ENCODE measurements at regions not wholly inside any gene's neighbourhood (a gene's known extent, or its start where the extent isn't known, plus 50 kb on each side); places are given as distances from the start of the nearest gene placed in this dataset.
"Not testable (repeated sequence)": the region's sequence is repeated elsewhere in the genome, so short reads cannot be mapped to it uniquely, and the experiment has no call there.

DNA sequence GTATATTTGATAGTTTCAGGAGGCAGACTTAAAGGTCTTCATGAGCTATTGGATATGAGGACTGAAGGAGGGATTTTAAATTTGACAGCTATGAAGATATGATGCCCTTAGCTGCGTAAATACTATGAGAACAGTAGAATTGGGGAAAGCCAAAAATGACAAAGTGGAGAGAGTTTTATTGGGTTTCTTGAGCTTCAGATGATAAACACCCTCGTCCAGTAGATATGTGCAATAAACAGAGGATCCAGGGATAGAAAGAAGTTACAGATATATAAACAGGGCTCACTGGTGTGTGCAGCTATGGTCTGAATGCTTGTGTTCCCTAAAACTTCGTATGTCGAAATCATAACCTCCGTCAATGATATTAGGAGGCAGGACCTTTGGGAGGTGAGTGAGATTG is 131.3 kb downstream of the INHBA start:
- no peak for DNase-seq
- Mint-ChIP-seq H3K27me3 (no peaks in the 10 kb centered on the region), H3K27ac (no peak overlapping the region), H3K4me1 (no peaks in the 10 kb centered on the region), H3K9me3 (ENCODE audit: low read depth) (peaks cover 7% of the 10 kb centered on the region), H3K4me3 (no peak overlapping the region), H3K36me3 (no peaks in the 10 kb centered on the region)
- ATAC-seq: no peak
- CTCF ChIA-PET: no interaction called here

DNA sequence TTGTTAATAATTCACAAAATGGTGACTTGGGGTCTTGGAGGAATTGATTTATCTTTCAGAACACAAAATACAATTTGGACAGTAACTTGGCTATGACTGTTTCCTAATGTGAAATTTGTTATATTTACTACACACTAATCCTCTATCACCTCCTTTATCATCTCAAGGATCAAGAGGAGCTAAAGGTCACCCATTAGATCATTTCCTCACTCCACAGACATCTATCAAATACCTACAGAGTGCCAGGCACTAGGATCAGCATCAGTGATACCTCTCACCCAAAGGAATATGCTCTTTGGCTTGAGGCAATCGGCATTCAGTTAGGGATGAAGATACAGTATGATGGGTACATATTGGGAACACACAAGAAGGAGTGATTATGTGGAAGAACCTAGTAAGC is 132.1 kb downstream of the INHBA start:
- ATAC-seq (no peak), DNase-seq (no peak)
- Mint-ChIP-seq H3K9me3 (ENCODE audit: low read depth) (peaks cover 5% of the 10 kb centered on the region), H3K27me3 (no peaks in the 10 kb centered on the region), H3K4me1 (no peaks in the 10 kb centered on the region), H3K36me3 (no peaks in the 10 kb centered on the region), H3K27ac (no peak overlapping the region), H3K4me3 (no peak overlapping the region)
- CTCF ChIA-PET: no interaction called here

DNA sequence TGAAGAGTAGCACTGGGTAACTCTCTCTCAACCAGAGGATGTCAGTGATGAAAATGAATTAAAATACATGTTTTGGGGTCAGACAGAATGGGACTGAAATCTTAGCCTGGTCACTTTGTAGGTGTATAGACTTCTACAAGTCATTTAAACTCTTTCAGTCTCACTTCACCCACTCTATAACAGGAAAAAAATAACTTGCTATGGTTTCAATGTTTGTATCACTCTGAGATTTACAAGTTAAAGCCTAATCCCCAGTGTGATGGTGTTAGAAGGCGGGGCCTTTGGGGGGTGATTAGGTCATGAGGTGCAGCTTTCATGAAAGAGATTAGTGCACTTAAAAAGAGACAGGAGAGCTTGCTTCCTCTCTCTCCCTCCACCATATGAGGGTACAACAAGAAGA is 134.8 kb downstream of the INHBA start:
- Mint-ChIP-seq H3K27ac (no peak overlapping the region), H3K36me3 (no peaks in the 10 kb centered on the region), H3K9me3 (ENCODE audit: low read depth) (peaks cover 5% of the 10 kb centered on the region), H3K27me3 (no peaks in the 10 kb centered on the region), H3K4me1 (no peaks in the 10 kb centered on the region), H3K4me3 (no peak overlapping the region)
- ATAC-seq (no peak), DNase-seq (no peak)
- CTCF ChIA-PET: no interaction called here

DNA sequence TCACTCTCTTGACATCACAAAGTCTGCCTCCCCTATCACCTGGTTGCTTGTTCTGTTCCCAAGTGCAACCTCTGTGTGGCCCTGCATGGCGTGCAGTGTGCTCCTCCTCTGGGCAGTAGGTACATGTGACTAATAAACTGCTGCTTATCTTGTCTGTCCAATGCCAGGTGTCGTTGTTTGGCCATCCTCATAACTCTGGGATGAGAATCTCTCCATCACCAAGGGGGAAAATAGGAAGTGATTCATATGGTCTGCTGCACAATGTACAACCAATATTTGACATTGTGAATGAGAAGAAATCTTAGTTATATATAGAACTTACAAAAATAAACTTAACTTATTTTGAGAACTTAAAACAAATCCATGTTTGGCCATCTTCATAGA is 135.2 kb downstream of the INHBA start:
- ATAC-seq (no peak), DNase-seq (no peak)
- Mint-ChIP-seq H3K4me1 (no peaks in the 10 kb centered on the region), H3K9me3 (ENCODE audit: low read depth) (peaks cover 2% of the 10 kb centered on the region), H3K36me3 (no peaks in the 10 kb centered on the region), H3K27ac (no peak overlapping the region), H3K27me3 (no peaks in the 10 kb centered on the region), H3K4me3 (no peak overlapping the region)
- CTCF ChIA-PET: no interaction called here

DNA sequence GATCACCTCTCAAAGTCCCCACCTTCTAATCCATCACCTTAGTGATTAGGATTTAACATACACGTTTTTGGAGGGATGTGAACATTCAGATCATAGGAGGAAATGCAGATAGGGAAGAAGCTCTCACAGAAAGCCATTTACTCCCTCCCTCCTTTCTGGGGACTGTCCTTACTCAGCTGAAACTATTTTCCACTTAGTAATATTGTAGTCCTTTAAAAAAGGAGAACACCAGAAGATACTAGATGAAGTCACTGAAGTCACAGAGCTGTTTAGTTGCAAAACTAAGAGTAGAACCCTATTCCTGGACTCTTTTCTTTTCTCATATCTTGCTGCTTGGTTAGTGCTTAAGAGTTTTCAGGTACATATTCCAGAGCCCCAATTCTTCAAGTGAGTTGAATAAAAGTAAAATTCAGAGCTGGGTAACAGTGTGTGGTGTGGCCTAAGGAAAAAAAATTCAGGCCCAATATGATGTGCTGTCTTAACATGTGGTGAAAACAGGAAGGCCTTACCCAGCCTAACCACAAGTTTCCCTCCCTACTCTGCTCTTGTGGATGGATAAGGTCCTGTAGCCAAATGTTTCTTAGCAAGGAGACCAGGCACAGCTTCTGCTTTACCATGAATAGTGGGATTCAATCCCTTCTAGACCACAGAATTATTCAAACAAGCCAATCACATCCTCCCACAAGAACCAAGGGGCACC is 135.7 kb downstream of the INHBA start:
- ATAC-seq (no peak), DNase-seq (no peak)
- Mint-ChIP-seq H3K27me3 (no peaks in the 10 kb centered on the region), H3K4me1 (no peaks in the 10 kb centered on the region), H3K4me3 (no peak overlapping the region), H3K9me3 (ENCODE audit: low read depth) (peaks cover 2% of the 10 kb centered on the region), H3K27ac (no peak overlapping the region), H3K36me3 (no peaks in the 10 kb centered on the region)
- CTCF ChIA-PET: no interaction called here

DNA sequence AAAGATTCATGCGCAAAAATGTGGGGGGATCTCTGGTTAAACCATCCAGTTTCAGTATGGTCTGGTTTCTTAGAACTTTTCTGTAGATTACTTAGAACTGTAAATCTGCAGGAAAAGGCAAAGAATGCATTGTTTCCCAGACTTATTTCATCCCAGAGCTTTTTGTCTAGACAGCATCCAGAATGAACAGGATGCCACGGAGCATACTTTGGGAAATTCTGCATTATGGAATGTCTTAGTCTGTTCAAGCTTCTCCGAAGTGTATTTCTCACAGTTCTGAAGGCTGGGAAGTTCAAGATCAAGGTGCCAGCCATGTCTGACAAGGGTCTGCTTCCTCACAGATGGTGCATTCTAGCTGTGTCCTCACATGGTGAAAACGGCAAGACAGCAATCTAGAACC is 136.3 kb downstream of the INHBA start:
- Mint-ChIP-seq H3K9me3 (ENCODE audit: low read depth) (peaks cover 2% of the 10 kb centered on the region), H3K4me3 (no peak overlapping the region), H3K36me3 (no peaks in the 10 kb centered on the region), H3K27me3 (no peaks in the 10 kb centered on the region), H3K27ac (no peak overlapping the region), H3K4me1 (no peaks in the 10 kb centered on the region)
- CTCF ChIA-PET: no interaction called here
- DNase-seq (no peak), ATAC-seq (no peak)

DNA sequence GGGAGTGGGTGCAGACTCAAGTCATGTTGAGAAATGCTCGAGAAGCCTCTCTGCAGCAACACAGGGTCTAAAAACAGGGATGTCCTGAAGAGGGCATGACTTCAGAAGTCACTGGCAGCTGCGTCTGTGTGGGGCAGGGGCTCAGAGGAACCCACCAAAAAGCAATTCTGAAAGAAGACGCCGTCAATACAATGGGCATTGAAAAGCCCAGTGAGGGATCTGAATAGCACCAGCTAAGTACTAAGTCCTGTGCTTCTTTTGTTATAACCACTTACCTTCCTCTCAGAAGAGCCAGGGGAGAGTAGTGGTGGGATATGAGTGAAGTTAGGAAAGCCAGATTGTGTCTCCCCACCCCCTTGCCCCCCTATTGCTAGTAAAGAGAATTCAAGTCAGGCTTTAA is 137.2 kb downstream of the INHBA start:
- H3K4me3 Mint-ChIP-seq: no peak overlapping the region
- no peak overlapping the region for H3K27ac Mint-ChIP-seq
- CTCF ChIA-PET: no interaction called here
- ATAC-seq (no peak), DNase-seq (no peak)
- no peaks in the 10 kb centered on the region for H3K4me1 Mint-ChIP-seq
- H3K36me3 Mint-ChIP-seq: no peaks in the 10 kb centered on the region
- H3K9me3 Mint-ChIP-seq (ENCODE audit: low read depth): peaks cover 2% of the 10 kb centered on the region
- H3K27me3 Mint-ChIP-seq: no peaks in the 10 kb centered on the region

DNA sequence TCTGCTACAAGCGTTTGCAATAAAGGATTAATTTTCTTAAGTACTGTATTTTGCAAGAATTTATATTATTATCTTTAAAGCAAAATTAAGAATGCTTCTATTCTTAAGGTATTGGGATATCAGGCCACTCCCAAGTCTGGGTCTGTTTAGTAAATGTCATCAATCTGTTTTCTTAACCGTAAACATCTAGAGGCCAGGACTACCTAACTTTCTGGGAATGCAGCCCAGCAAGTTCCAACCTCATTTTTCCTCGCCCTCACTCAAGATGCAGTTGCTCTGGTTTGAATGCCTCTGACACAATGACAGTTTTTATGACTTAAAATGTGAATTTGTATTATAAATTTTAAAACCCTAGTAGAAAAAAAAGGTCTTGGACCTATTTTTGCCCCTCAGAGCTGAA is 143.5 kb downstream of the INHBA start:
- H3K36me3 Mint-ChIP-seq: no peaks in the 10 kb centered on the region
- CTCF ChIA-PET: no interaction called here
- H3K4me1 Mint-ChIP-seq: no peaks in the 10 kb centered on the region
- no peaks in the 10 kb centered on the region for H3K27me3 Mint-ChIP-seq
- DNase-seq (no peak), ATAC-seq (no peak)
- H3K4me3 Mint-ChIP-seq: no peak overlapping the region
- H3K9me3 Mint-ChIP-seq (ENCODE audit: low read depth): peaks cover 11% of the 10 kb centered on the region
- H3K27ac Mint-ChIP-seq: no peak overlapping the region

DNA sequence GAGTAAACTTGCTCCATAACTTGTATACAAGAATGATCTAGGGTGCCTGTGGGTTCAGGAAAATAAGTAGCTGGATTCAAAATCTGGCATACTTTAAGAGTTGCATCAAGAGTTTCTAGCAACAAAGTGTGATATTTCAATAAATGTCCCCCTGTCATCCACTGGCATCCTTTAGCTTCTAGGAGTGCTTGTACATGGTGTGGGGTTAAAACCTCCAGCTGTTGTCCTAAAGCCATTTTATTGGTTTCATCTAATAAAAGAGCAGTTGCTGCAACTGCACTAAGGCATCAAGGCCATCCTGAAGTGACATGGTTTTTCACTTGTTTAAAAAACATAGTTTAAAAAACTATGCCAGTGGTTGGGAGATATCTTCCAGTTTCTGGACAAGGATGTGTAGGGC is 148.4 kb downstream of the INHBA start:
- peaks cover 8% of the 10 kb centered on the region for H3K9me3 Mint-ChIP-seq (ENCODE audit: low read depth)
- ATAC-seq (no peak), DNase-seq (no peak)
- no peak overlapping the region for H3K27ac Mint-ChIP-seq
- no peaks in the 10 kb centered on the region for H3K4me1 Mint-ChIP-seq
- no peak overlapping the region for H3K4me3 Mint-ChIP-seq
- H3K36me3 Mint-ChIP-seq: no peaks in the 10 kb centered on the region
- CTCF ChIA-PET: no interaction called here
- H3K27me3 Mint-ChIP-seq: no peaks in the 10 kb centered on the region

DNA sequence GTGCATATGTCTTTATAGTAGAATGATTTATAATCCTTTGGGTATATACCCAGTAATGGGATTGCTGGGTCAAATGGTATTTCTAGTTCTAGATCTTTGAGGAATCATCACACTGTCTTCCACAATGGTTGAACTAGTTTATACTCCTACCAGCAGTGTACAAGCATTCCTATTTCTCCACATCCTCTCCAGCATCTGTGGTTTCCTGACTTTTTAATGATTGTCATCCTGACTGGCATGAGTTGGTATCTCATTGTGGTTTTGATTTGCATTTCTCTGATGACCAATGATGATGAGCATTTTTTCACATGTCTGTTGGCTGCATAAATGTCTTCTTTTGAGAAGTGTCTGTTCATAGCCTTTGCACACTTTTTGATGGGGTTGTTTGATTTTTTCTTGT is 152.8 kb downstream of the INHBA start:
- H3K9me3 Mint-ChIP-seq (ENCODE audit: low read depth); H3K36me3 Mint-ChIP-seq; CTCF ChIA-PET; ATAC-seq; H3K4me3 Mint-ChIP-seq; H3K4me1 Mint-ChIP-seq; H3K27ac Mint-ChIP-seq; DNase-seq; H3K27me3 Mint-ChIP-seq: not testable (repeated sequence)

DNA sequence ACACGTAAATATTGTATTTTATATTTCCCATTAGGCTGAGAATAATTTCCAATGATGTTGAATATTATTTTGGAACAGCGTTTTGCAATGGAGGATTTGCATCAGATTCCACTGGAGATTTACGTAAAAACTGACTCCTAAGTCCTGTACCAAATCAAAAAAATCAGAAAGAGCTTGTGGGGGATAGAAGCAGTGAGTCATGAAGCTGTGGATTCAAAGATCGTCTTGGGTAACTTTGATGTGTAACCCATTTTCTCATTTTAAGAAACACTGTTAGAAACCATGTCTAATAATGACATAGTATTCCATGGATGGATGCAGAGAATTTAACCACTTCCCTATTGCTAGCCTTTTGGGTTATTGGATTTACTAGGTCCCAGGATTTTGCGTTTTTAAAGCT is 158.6 kb downstream of the INHBA start:
- DNase-seq (no peak), ATAC-seq (no peak)
- no peak overlapping the region for H3K27ac Mint-ChIP-seq
- CTCF ChIA-PET: no interaction called here
- no peaks in the 10 kb centered on the region for H3K36me3 Mint-ChIP-seq
- H3K9me3 Mint-ChIP-seq (ENCODE audit: low read depth): peaks cover 5% of the 10 kb centered on the region
- H3K27me3 Mint-ChIP-seq: no peaks in the 10 kb centered on the region
- H3K4me1 Mint-ChIP-seq: no peaks in the 10 kb centered on the region
- H3K4me3 Mint-ChIP-seq: no peak overlapping the region

DNA sequence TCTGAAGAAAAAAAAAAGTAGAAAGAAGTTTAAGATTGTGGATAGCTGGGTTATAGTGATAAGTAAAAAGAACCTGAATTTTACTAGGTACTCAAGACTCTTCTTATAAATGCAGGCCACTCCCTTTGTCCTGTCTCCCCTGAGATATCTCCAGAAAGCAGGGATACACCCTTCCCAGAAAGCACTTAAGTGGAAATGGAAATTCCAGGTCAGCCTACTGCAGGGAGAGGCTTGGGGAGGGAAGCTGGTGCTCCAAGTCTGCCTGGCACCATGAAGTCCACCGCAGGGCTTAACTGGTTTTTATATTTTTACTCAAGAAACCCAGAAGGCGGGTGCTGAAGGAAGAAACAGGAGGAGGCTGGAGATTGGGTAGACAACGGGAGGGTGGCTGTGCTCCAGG is 162.3 kb downstream of the INHBA start:
- H3K4me1 Mint-ChIP-seq: no peaks in the 10 kb centered on the region
- ATAC-seq (no peak), DNase-seq (no peak)

DNA sequence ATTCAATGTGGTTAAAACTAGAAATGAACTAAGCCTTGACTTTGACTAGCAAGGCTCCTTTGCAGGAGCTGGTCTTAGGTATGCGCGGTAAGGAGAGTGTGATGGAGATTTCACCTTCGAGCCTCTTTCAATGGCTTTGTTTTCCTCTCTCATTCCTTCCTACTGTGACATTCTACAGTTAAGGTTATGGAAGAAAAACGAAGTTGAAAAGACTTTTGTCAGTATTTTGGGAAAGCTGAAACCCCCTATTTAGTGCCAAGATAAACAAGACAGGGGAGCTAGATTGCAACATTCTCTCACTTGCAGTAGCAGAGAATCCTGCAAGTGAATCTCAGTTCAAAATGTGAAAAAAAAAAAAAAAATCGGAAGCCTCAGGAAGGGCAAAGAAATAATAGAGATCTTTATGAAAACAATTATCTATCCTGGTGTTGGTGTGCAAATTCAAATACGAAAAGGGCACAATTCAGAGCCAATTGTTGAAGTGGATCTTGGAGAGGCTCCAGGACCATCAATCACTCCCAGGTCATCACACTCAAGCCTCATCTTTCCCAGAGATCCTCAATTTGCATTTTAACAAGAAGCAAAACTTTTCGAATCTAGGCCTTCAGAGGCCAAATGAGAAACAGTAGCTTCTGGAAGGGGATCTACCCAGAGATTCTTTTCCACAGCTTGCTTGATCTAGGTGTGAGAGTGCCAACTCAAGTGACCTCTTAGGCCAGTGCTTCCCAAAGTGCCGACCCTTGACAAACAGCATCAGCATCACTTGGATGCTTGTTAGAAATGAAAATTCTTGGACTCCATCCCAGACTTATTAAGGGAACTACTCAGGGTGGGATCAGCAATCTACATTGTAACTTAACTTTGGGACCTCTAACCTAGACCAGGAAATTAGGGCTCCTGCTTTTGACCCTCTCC is 163.8 kb downstream of the INHBA start:
- Mint-ChIP-seq H3K4me1 (no peaks in the 10 kb centered on the region), H3K9me3 (ENCODE audit: low read depth) (peaks cover 5% of the 10 kb centered on the region), H3K36me3 (no peaks in the 10 kb centered on the region), H3K4me3 (no peak overlapping the region), H3K27me3 (no peaks in the 10 kb centered on the region), H3K27ac (no peak overlapping the region)
- CTCF ChIA-PET: no interaction called here
- ATAC-seq (no peak), DNase-seq (no peak)

More for the DNA sequence above, 162.3 kb downstream of the INHBA start:
- no peak overlapping the region for H3K4me3 Mint-ChIP-seq
- no peak overlapping the region for H3K27ac Mint-ChIP-seq
- H3K9me3 Mint-ChIP-seq (ENCODE audit: low read depth): peaks cover 5% of the 10 kb centered on the region
- H3K36me3 Mint-ChIP-seq: no peaks in the 10 kb centered on the region
- H3K27me3 Mint-ChIP-seq: no peaks in the 10 kb centered on the region
- CTCF ChIA-PET: no interaction called here

DNA sequence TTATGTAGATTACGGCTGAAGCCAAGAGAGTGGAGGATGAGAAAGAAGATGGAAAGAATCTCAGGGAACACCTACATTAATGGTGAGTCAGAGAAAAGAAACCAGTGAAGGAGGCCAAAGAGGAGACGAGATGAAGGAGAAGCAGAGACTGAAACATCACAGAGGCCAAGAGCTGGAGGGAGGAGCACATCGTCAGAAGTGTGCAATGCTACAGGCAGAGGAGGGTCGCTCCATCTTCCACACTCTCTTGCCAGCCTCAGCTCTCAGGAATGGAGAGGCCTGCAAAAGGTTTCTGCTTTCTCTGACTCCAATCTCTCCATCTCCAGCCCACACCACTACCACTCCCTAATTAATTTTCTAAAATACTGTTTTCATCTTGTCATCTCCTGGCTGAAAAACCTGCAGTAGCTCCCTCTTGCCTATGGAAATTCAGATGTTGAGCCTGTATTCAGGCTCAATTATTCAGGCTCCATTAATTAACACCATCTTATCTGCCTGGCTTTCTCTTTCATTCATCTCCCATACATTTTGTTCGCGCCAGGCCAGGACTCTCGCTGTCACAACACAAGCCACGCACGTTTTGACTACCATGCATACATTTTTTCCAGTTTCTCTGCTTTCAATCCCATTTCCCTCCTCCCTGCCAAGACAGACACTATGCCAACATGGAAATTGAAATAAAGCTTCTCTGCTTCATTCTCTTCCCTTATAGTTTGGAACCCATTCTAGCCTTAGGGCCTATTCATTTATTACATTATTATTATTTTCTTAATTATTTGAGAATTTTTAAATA is 165.8 kb downstream of the INHBA start:
- H3K36me3 Mint-ChIP-seq: no peaks in the 10 kb centered on the region
- H3K9me3 Mint-ChIP-seq (ENCODE audit: low read depth): no peaks in the 10 kb centered on the region
- ATAC-seq (no peak), DNase-seq (no peak)
- no peak overlapping the region for H3K27ac Mint-ChIP-seq
- no peak overlapping the region for H3K4me3 Mint-ChIP-seq
- H3K4me1 Mint-ChIP-seq: no peaks in the 10 kb centered on the region
- no peaks in the 10 kb centered on the region for H3K27me3 Mint-ChIP-seq
- CTCF ChIA-PET: no interaction called here

Measured in activated CD8-positive, alpha-beta memory T cell treated with anti-CD3 and anti-CD28 coated beads, Interleukin-2, amount 10 ng/mL, durations not matched to agents 7 days and 5 days (primary cell).